ENCODE measurements at regions not wholly inside any gene's neighbourhood (a gene's known extent, or its start where the extent isn't known, plus 50 kb on each side); places are given as distances from the start of the nearest gene placed in this dataset.

- no peaks in the 10 kb centered on the region for H3K36me3 ChIP-seq (ENCODE audit: low read depth, missing control alignments)
- TF ChIP-seq POLR2A (IDR thresholded peaks at IDR 0.05): no peak
- no peak for TF ChIP-seq CTCF (IDR thresholded peaks at IDR 0.05)
- peak; percentile 93 for DNase-seq
- H3K4me1 ChIP-seq: no peaks in the 10 kb centered on the region
- H3K27me3 ChIP-seq: no peaks in the 10 kb centered on the region
- WGBS, 2 donors: 12 to 19% methylated on average over 35 to 50 of the region's 50 CpGs
- intact Hi-C loops (cut with DNase I; ENCODE audit: low total_unique reads): no loop called here
- peak overlapping the region; percentile 65 to 70 for H3K4me3 ChIP-seq
- no peaks in the 10 kb centered on the region for H3K9me3 ChIP-seq
- H3K27ac ChIP-seq: peak overlapping the region; percentile 85 to 86
Observed at GRCh38 chr6:158869826-158870648, 50.9 kb upstream of the EZR start.

- intact Hi-C loops (cut with DNase I; ENCODE audit: low total_unique reads): no loop called here
- TF ChIP-seq CTCF (IDR thresholded peaks at IDR 0.05) (no peak), POLR2A (IDR thresholded peaks at IDR 0.05) (peak; percentile 1)
- Histone ChIP-seq H3K27ac (peak overlapping the region; percentile 85 to 86), H3K36me3 (ENCODE audit: low read depth, missing control alignments) (no peaks in the 10 kb centered on the region), H3K4me1 (no peaks in the 10 kb centered on the region), H3K27me3 (no peaks in the 10 kb centered on the region), H3K4me3 (peak overlapping the region; percentile 65 to 70), H3K9me3 (no peaks in the 10 kb centered on the region)
- no peak for DNase-seq
- WGBS, 2 donors: 7 to 8% methylated on average over 32 to 45 of the region's 45 CpGs
Observed at GRCh38 chr6:158868890-158869825, 50.0 kb upstream of the EZR start.
